ENCODE measurements at regions not wholly inside any gene's neighbourhood (a gene's known extent, or its start where the extent isn't known, plus 50 kb on each side); places are given as distances from the start of the nearest gene placed in this dataset.

DNA sequence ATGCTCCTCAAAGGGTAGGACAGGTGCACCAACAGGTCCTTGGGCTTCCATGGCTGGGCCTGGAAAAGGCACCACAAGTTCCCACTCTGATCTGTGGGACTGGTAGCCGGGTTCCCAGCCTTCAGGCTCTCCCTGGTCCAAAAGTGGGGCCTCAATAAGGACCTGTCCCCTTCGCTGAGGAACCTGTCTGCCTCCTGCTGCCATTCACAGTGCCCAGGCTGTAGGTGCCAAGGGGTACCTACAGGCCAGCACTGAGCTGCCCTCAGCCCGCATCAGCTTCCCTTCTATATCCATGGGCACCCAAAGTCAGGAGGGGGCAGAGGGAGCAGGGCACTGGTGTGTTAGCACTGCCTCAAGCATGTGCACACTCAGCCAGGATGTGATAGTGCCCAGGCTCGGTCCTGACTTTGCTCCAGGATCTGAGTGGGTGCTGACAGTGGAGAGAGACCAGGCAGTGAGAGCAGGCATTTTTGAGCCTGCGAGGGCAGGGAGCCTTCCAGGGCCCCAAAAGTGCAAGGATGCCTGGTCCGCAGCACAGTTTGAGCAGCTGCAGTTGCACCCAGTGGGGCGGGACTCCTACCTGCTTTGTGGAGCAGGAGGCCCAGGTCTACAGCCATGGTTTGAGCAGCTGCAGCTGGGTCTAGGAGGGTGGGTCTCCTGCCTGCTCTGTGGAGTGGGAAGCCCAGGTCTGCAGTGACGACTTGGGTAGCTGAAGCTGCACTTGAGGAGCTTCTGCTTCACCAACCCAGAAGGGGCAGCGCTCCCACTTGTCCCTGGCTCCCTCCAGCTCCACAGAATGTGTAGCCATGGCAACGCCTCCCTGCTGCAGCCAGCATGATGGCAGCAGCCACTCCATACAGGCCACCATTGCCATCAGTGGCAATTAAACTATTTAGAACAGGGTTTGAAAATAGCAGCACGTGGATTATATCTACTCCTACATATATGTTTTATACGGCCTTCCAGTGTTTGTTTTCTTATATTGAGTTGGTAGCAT is 376.4 kb downstream of the KCTD8 start:
- SMC1A ChIA-PET (ENCODE audit: uncharacterized antibody, unreplicated experiment): no interaction called here
- Histone ChIP-seq H3K4me3 (no peak overlapping the region), H2AFZ (ENCODE audit: control insufficient read depth, low read depth, low read length) (no peak overlapping the region), H4K20me1 (ENCODE audit: control insufficient read depth, insufficient read depth) (no peaks in the 10 kb centered on the region), H3K27me3 (replicated peaks in 1 of 2; ENCODE audit: control insufficient read depth in 2 of 2, insufficient read depth in 2 of 2, low read length in 1 of 2) (no peaks in the 10 kb centered on the region), H3K27ac (ENCODE audit: control insufficient read depth, insufficient read depth) (no peak overlapping the region), H3K9me3 (replicated peaks; ENCODE audit: control insufficient read depth, insufficient read depth, low read length) (no peaks in the 10 kb centered on the region), H3K4me1 (ENCODE audit: control insufficient read depth, insufficient read depth, low read length) (no peaks in the 10 kb centered on the region), H3K36me3 (ENCODE audit: control insufficient read depth in 2 of 2, insufficient read depth in 2 of 2, low read length in 1 of 2) (no peaks in the 10 kb centered on the region), H3K9ac (ENCODE audit: control insufficient read depth, insufficient read depth, low read length) (no peak overlapping the region), H3K4me2 (ENCODE audit: control insufficient read depth, insufficient read depth) (no peak overlapping the region), H3K79me2 (ENCODE audit: control insufficient read depth, insufficient read depth, low read length) (no peaks in the 10 kb centered on the region)
- ATAC-seq (no peak), DNase-seq (ENCODE audit: low read depth, low spot score) (no peak), FAIRE-seq (no peak)
- intact Hi-C loops (cut with micrococcal nuclease; ENCODE audit: unreplicated experiment): no loop called here
- POLR2A ChIA-PET: no interaction called here
- TF ChIP-seq, protein P1, sequence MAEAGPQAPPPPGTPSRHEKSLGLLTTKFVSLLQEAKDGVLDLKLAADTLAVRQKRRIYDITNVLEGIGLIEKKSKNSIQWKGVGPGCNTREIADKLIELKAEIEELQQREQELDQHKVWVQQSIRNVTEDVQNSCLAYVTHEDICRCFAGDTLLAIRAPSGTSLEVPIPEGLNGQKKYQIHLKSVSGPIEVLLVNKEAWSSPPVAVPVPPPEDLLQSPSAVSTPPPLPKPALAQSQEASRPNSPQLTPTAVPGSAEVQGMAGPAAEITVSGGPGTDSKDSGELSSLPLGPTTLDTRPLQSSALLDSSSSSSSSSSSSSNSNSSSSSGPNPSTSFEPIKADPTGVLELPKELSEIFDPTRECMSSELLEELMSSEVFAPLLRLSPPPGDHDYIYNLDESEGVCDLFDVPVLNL (IDR thresholded peaks at IDR 0.05; ENCODE audit: low read depth, low read length): no peak
- TF ChIP-seq, protein P2, sequence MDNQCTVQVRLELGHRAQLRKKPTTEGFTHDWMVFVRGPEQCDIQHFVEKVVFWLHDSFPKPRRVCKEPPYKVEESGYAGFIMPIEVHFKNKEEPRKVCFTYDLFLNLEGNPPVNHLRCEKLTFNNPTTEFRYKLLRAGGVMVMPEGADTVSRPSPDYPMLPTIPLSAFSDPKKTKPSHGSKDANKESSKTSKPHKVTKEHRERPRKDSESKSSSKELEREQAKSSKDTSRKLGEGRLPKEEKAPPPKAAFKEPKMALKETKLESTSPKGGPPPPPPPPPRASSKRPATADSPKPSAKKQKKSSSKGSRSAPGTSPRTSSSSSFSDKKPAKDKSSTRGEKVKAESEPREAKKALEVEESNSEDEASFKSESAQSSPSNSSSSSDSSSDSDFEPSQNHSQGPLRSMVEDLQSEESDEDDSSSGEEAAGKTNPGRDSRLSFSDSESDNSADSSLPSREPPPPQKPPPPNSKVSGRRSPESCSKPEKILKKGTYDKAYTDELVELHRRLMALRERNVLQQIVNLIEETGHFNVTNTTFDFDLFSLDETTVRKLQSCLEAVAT (IDR thresholded peaks at IDR 0.05): no peak
- TF ChIP-seq SPI1 (IDR thresholded peaks at IDR 0.05; ENCODE audit: borderline replicate concordance, insufficient read depth, low read depth, low read length) (no peak), EED (IDR thresholded peaks at IDR 0.05; ENCODE audit: low read depth) (no peak), BMI1 (IDR thresholded peaks at IDR 0.05; ENCODE audit: borderline replicate concordance) (no peak), ZNF687 (IDR thresholded peaks at IDR 0.05) (no peak), ZNF384 (IDR thresholded peaks at IDR 0.05; ENCODE audit: borderline replicate concordance, low read depth, low read length) (no peak)
- RAD21 ChIA-PET (ENCODE audit: unreplicated experiment): no interaction called here
- 11% methylated on average over 12 of the region's 12 CpGs for WGBS (ENCODE audit: insufficient coverage, insufficient replicate concordance, low lambda C conversion rate, missing lambda C conversion rate)
- in situ Hi-C loops (cut with MboI): no loop called here
- no TSS peak for BruUV-seq (replicated peaks)
- CTCF ChIA-PET: no interaction called here

Data from GM12878 (cell line).